SK-N-SH (cell line): ENCODE measurements at regions not wholly inside any gene's neighbourhood (a gene's known extent, or its start where the extent isn't known, plus 50 kb on each side); places are given as distances from the start of the nearest gene placed in this dataset.

Source experiments
- CTCF ChIA-PET: fragments of 300-600, 350-600 bp; formaldehyde crosslinking; extraction: SDS; loops from one replicate; lab custom pipeline; 2021; lab: Yijun Ruan, JAX
- POLR2A ChIA-PET: fragments of 350-600 bp; sonication (Branson Sonifier 250); formaldehyde crosslinking; extraction: SDS; loops from one replicate; lab custom pipeline; 2020; ENCODE audit warnings: antibody characterized with exemption, inconsistent platforms; lab: Yijun Ruan, JAX
- DNase-seq: peaks from one replicate; pipeline ENCODE4 v3.0.0; 2012
- H2AFZ ChIP-seq: fragments of 200-600 bp; sonication (generic); 2 replicates; pipeline ENCODE4 v1.8.1; 2016; ENCODE audit warnings: antibody characterized with exemption, mild to moderate bottlenecking, low read depth
- H3F3A ChIP-seq: fragments of 200-600 bp; sonication (generic); replicated peaks from 2 replicates; pipeline ENCODE3; 2016; ENCODE audit warnings: antibody characterized with exemption, mild to moderate bottlenecking; ENCODE audit not compliant: insufficient read depth
- H3K27ac ChIP-seq, 2 experiments: fragments of 200-500 bp in 1 of 2; fragments of 200-600 bp in 1 of 2; sonication (Bioruptor generic) in 1 of 2; sonication (generic), shearing (Covaris generic) in 1 of 2; 2 replicates each; pipeline versions ENCODE4 v1.5.1 to v1.6.1; 2014 to 2016; ENCODE audit warnings: low read depth in 2 of 2, inconsistent platforms in 1 of 2, low read length in 1 of 2, mild to moderate bottlenecking in 1 of 2, mixed read lengths in 1 of 2
- H3K27me3 ChIP-seq: fragments of 200-600 bp; sonication (generic), shearing (Covaris generic); 2 replicates; pipeline ENCODE4 v1.6.1; 2016; ENCODE audit warnings: mixed run types; ENCODE audit not compliant: insufficient read depth
- H3K36me3 ChIP-seq, 2 experiments: fragments of 200-500 bp in 1 of 2; fragments of 200-600 bp in 1 of 2; sonication (Bioruptor generic) in 1 of 2; sonication (generic) in 1 of 2; replicated peaks in 1 of 2; 2 replicates each; pipeline versions ENCODE3 to v1.5.1; 2014 to 2016; ENCODE audit warnings: low read length in 1 of 2, mild to moderate bottlenecking in 1 of 2; ENCODE audit not compliant: insufficient read depth in 2 of 2, control insufficient read depth in 1 of 2
- H3K4me1 ChIP-seq, 2 experiments: fragments of 200-500 bp in 1 of 2; fragments of 200-600 bp in 1 of 2; sonication (Bioruptor generic) in 1 of 2; sonication (generic), shearing (Covaris generic) in 1 of 2; 2 replicates each; pipeline versions ENCODE4 v1.5.1 to v1.6.1; 2014 to 2016; ENCODE audit warnings: low read depth in 1 of 2, low read length in 1 of 2, mixed run types in 1 of 2; ENCODE audit not compliant: insufficient read depth in 2 of 2, control insufficient read depth in 1 of 2
- H3K4me2 ChIP-seq: fragments of 200-600 bp; sonication (generic), shearing (Covaris generic); 2 replicates; pipeline ENCODE4 v1.6.1; 2017; ENCODE audit warnings: mixed run types
- H3K4me3 ChIP-seq, 2 experiments: fragments of 200-500 bp in 1 of 2; fragments of 200-600 bp in 1 of 2; sonication (Bioruptor generic) in 1 of 2; sonication (generic), shearing (Covaris generic) in 1 of 2; 2 replicates each; pipeline versions ENCODE4 v1.5.1 to v1.8.1; 2014 to 2016; ENCODE audit warnings: low read depth in 2 of 2, inconsistent platforms in 1 of 2, low read length in 1 of 2, mild to moderate bottlenecking in 1 of 2, mixed read lengths in 1 of 2, moderate library complexity in 1 of 2
- H3K79me2 ChIP-seq: fragments of 200-600 bp; sonication (generic); 2 replicates; pipeline ENCODE4 v1.8.1; 2017; ENCODE audit warnings: mild to moderate bottlenecking; ENCODE audit not compliant: insufficient read depth
- H3K9ac ChIP-seq: fragments of 200-600 bp; sonication (generic); 2 replicates; pipeline ENCODE4 v1.6.1; 2017; ENCODE audit warnings: mixed run types
- H3K9me2 ChIP-seq: fragments of 200-600 bp; sonication (generic); 2 replicates; pipeline ENCODE4 v1.6.1; 2017; ENCODE audit warnings: mixed run types
- H3K9me3 ChIP-seq: fragments of 200-600 bp; sonication (generic); 2 replicates; pipeline ENCODE4 v1.6.1; 2017; ENCODE audit warnings: mixed run types, mild to moderate bottlenecking, moderate library complexity
- H4K20me1 ChIP-seq: fragments of 200-600 bp; sonication (generic); 2 replicates; pipeline ENCODE4 v1.6.1; 2017; ENCODE audit warnings: mild to moderate bottlenecking, mixed run types; ENCODE audit not compliant: insufficient read depth
- EZH2phosphoT487 ChIP-seq: fragments of 200-600 bp; sonication (generic); IDR thresholded peaks from 2 replicates; pipeline ENCODE4 v1.6.1; 2017; ENCODE audit warnings: low read depth, mixed run types, mild to moderate bottlenecking, antibody characterized with exemption, moderate library complexity, borderline replicate concordance
- JUND ChIP-seq: IDR thresholded peaks from 2 replicates; pipeline ENCODE4 v1.4.0; 2012
- MEF2A ChIP-seq: IDR thresholded peaks from 2 replicates; pipeline ENCODE4 v1.4.0; 2012; ENCODE audit warnings: low read depth, borderline replicate concordance
- POLR2AphosphoS5 ChIP-seq: IDR thresholded peaks from 2 replicates; pipeline ENCODE4 v1.6.1; 2012; ENCODE audit warnings: low read depth, low read length
- RFX5 ChIP-seq: IDR thresholded peaks from 2 replicates; pipeline ENCODE4 v1.6.1; 2012; ENCODE audit warnings: mild to moderate bottlenecking, improper control_type of control experiment, low read length
- SIN3A ChIP-seq: IDR thresholded peaks from 2 replicates; pipeline ENCODE4 v1.6.1; 2012; ENCODE audit warnings: low read depth, mild to moderate bottlenecking, low read length, moderate library complexity, borderline replicate concordance
- TCF12 ChIP-seq: IDR thresholded peaks from 2 replicates; pipeline ENCODE4 v1.4.0; 2012
- YY1 ChIP-seq: IDR thresholded peaks from 2 replicates; pipeline ENCODE4 v1.4.0; 2012; ENCODE audit warnings: low read depth, mild to moderate bottlenecking
- WGBS: methylation state at CpG from one replicate; pipeline ENCODE4 v1.1.6; 2017; ENCODE audit warnings: low lambda C conversion rate; 5-methylcytosine and 5-hydroxymethylcytosine counted together
- TF ChIP-seq, protein P1 (sequence below): IDR thresholded peaks from 2 replicates; pipeline ENCODE4 v1.4.0; 2012; ENCODE audit warnings: low read depth, borderline replicate concordance
- TF ChIP-seq, protein P2 (sequence below): IDR thresholded peaks from 2 replicates; pipeline ENCODE4 v1.4.0; 2012; ENCODE audit warnings: low read depth
- TF ChIP-seq, protein P3 (sequence below): fragments of 150-350 bp; IDR thresholded peaks from 2 replicates; pipeline ENCODE4 v1.6.1; 2016; ENCODE audit warnings: mild to moderate bottlenecking, low read depth, low read length
- TF ChIP-seq, protein P4 (sequence below): IDR thresholded peaks from 2 replicates; pipeline ENCODE4 v1.6.1; 2012; ENCODE audit warnings: mild to moderate bottlenecking, low read depth, low read length, moderate library complexity
- TF ChIP-seq, protein P5 (sequence below): IDR thresholded peaks from 2 replicates; pipeline ENCODE4 v1.4.0; 2012; ENCODE audit warnings: low read depth, borderline replicate concordance

DNA sequence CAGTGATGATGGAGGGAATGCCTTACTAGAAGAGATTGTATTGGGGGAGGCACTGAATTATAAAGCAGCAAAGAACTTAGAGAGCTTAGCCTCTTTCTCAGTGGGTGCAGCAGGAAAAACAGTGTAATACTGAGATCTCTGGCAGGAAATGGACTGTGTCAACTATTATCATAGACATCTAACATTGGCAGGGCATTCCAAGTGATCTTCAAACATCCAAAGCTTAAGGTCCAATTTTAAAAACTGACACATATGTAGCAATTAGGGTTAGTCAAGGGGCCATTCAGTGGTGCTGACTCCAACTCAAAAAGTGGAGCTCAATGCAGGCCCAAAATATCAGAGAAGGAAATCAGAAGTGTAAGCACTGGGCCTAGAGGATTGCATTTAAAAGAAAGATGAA, 106.6 kb upstream of the DDX18 start:
- DNase-seq = no peak
- Histone ChIP-seq H3K36me3 (no peaks in the 10 kb centered on the region), H3K4me2 (no peak overlapping the region), H4K20me1 (no peaks in the 10 kb centered on the region), H3K9me3 (no peaks in the 10 kb centered on the region), H3K27me3 (no peaks in the 10 kb centered on the region), H3F3A (no peaks in the 10 kb centered on the region), H3K4me3 (no peak overlapping the region), H3K9me2 (no peaks in the 10 kb centered on the region), H3K4me1 (peaks cover 0 to 4% of the 10 kb centered on the region in 2 experiments; a peak in 2 of 4 replicates), H3K79me2 (no peaks in the 10 kb centered on the region), H3K27ac (no peak overlapping the region), H2AFZ (no peak overlapping the region), H3K9ac (no peak overlapping the region)
- POLR2A ChIA-PET = no interaction called here
- TF ChIP-seq, protein P1, sequence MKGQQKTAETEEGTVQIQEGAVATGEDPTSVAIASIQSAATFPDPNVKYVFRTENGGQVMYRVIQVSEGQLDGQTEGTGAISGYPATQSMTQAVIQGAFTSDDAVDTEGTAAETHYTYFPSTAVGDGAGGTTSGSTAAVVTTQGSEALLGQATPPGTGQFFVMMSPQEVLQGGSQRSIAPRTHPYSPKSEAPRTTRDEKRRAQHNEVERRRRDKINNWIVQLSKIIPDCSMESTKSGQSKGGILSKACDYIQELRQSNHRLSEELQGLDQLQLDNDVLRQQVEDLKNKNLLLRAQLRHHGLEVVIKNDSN = no peak
- TF ChIP-seq, protein P2, sequence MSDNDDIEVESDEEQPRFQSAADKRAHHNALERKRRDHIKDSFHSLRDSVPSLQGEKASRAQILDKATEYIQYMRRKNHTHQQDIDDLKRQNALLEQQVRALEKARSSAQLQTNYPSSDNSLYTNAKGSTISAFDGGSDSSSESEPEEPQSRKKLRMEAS = no peak
- TF ChIP-seq, protein P3, sequence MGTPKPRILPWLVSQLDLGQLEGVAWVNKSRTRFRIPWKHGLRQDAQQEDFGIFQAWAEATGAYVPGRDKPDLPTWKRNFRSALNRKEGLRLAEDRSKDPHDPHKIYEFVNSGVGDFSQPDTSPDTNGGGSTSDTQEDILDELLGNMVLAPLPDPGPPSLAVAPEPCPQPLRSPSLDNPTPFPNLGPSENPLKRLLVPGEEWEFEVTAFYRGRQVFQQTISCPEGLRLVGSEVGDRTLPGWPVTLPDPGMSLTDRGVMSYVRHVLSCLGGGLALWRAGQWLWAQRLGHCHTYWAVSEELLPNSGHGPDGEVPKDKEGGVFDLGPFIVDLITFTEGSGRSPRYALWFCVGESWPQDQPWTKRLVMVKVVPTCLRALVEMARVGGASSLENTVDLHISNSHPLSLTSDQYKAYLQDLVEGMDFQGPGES = no peak
- TF ChIP-seq EZH2phosphoT487 = no peak
- no peak for TF ChIP-seq RFX5
- CTCF ChIA-PET = interaction anchor here (1.0 kb wide), 1 partner anchor 16 kb away, joined by 5 read pairs; no protein-coding TSS in a partner anchor

DNA sequence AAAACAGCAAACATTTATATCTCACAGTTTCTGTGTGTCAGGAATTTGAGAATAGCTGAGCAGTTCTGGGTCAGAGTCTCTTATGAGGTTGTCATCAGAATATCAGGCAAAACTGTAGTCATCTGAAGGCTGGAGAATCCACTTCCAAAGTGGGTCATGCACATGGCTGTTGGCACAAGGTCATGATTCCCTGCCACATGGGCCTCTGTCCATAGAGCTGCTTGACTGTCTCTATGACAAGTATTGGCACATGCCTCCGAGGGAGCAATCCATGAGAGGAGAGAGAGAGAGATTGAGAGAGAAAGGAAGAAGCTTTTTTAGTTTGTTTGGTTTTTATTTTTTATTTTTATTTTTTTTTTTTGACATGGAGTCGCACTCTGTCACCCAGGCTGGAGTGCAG, 101.8 kb upstream of the DDX18 start:
- Histone ChIP-seq H3K27ac (peak overlapping the region in 1 of 2 experiments; percentile 97; a peak in 2 of 4 replicates), H3K9me2 (no peaks in the 10 kb centered on the region), H3K36me3 (no peaks in the 10 kb centered on the region), H3F3A (no peaks in the 10 kb centered on the region), H3K79me2 (no peaks in the 10 kb centered on the region), H4K20me1 (no peaks in the 10 kb centered on the region), H3K9me3 (no peaks in the 10 kb centered on the region), H2AFZ (no peak overlapping the region), H3K9ac (no peak overlapping the region), H3K4me1 (peaks cover 0 to 30% of the 10 kb centered on the region in 2 experiments; a peak in 2 of 4 replicates), H3K4me2 (no peak overlapping the region), H3K27me3 (no peaks in the 10 kb centered on the region), H3K4me3 (no peak overlapping the region)
- CTCF ChIA-PET = interaction anchor here (0.9 kb wide), 1 partner anchor 243 kb away, joined by 3 read pairs; no protein-coding TSS in a partner anchor
- 14% methylated on average over 2 of the region's 2 CpGs for WGBS
- TF ChIP-seq TCF12 (no peak), JUND (no peak), POLR2AphosphoS5 (no peak), SIN3A (no peak), YY1 (no peak), MEF2A (no peak)
- TF ChIP-seq, protein P4, sequence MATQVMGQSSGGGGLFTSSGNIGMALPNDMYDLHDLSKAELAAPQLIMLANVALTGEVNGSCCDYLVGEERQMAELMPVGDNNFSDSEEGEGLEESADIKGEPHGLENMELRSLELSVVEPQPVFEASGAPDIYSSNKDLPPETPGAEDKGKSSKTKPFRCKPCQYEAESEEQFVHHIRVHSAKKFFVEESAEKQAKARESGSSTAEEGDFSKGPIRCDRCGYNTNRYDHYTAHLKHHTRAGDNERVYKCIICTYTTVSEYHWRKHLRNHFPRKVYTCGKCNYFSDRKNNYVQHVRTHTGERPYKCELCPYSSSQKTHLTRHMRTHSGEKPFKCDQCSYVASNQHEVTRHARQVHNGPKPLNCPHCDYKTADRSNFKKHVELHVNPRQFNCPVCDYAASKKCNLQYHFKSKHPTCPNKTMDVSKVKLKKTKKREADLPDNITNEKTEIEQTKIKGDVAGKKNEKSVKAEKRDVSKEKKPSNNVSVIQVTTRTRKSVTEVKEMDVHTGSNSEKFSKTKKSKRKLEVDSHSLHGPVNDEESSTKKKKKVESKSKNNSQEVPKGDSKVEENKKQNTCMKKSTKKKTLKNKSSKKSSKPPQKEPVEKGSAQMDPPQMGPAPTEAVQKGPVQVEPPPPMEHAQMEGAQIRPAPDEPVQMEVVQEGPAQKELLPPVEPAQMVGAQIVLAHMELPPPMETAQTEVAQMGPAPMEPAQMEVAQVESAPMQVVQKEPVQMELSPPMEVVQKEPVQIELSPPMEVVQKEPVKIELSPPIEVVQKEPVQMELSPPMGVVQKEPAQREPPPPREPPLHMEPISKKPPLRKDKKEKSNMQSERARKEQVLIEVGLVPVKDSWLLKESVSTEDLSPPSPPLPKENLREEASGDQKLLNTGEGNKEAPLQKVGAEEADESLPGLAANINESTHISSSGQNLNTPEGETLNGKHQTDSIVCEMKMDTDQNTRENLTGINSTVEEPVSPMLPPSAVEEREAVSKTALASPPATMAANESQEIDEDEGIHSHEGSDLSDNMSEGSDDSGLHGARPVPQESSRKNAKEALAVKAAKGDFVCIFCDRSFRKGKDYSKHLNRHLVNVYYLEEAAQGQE = no peak
- TF ChIP-seq, protein P5, sequence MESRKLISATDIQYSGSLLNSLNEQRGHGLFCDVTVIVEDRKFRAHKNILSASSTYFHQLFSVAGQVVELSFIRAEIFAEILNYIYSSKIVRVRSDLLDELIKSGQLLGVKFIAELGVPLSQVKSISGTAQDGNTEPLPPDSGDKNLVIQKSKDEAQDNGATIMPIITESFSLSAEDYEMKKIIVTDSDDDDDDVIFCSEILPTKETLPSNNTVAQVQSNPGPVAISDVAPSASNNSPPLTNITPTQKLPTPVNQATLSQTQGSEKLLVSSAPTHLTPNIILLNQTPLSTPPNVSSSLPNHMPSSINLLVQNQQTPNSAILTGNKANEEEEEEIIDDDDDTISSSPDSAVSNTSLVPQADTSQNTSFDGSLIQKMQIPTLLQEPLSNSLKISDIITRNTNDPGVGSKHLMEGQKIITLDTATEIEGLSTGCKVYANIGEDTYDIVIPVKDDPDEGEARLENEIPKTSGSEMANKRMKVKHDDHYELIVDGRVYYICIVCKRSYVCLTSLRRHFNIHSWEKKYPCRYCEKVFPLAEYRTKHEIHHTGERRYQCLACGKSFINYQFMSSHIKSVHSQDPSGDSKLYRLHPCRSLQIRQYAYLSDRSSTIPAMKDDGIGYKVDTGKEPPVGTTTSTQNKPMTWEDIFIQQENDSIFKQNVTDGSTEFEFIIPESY = no peak
- POLR2A ChIA-PET = interaction anchor here (1.8 to 2.7 kb wide), 4 partner anchors 9 to 81 kb away, joined by 4 to 18 read pairs (median 10); no protein-coding TSS in a partner anchor
- DNase-seq = no peak
